ENCODE measurements at regions not wholly inside any gene's neighbourhood (a gene's known extent, or its start where the extent isn't known, plus 50 kb on each side); places are given as distances from the start of the nearest gene placed in this dataset.

- ChIA-PET POLR2A (no interaction called here), CTCF (no interaction called here)
- no peaks in the 10 kb centered on the region for H3K9me3 Mint-ChIP-seq
- intact Hi-C loops (cut with micrococcal nuclease), result loop anchor here (5.0 to 10.0 kb wide), 3 partner anchors 162 to 227 kb away; no protein-coding TSS in a partner anchor
- H3K27me3 Mint-ChIP-seq, result peaks cover 8% of the 10 kb centered on the region
- H3K4me1 Mint-ChIP-seq, result no peaks in the 10 kb centered on the region
- TF ChIP-seq, protein P1, sequence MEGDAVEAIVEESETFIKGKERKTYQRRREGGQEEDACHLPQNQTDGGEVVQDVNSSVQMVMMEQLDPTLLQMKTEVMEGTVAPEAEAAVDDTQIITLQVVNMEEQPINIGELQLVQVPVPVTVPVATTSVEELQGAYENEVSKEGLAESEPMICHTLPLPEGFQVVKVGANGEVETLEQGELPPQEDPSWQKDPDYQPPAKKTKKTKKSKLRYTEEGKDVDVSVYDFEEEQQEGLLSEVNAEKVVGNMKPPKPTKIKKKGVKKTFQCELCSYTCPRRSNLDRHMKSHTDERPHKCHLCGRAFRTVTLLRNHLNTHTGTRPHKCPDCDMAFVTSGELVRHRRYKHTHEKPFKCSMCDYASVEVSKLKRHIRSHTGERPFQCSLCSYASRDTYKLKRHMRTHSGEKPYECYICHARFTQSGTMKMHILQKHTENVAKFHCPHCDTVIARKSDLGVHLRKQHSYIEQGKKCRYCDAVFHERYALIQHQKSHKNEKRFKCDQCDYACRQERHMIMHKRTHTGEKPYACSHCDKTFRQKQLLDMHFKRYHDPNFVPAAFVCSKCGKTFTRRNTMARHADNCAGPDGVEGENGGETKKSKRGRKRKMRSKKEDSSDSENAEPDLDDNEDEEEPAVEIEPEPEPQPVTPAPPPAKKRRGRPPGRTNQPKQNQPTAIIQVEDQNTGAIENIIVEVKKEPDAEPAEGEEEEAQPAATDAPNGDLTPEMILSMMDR (IDR thresholded peaks at IDR 0.05), result no peak
- no peak for ATAC-seq (ENCODE audit: low read depth)
- H3K4me3 Mint-ChIP-seq, result no peak overlapping the region
- no peaks in the 10 kb centered on the region for H3K36me3 Mint-ChIP-seq (ENCODE audit: low read depth)
- no peak for DNase-seq
- H3K27ac Mint-ChIP-seq, result no peak overlapping the region
Observed at GRCh38 chr7:37514497-37514896, 65.8 kb upstream of the ELMO1 start.

- TF ChIP-seq, protein P1 (IDR thresholded peaks at IDR 0.05), result no peak
- ChIA-PET CTCF (no interaction called here), POLR2A (no interaction called here)
- DNase-seq, result no peak
- no peak overlapping the region for H3K27ac Mint-ChIP-seq
- no peaks in the 10 kb centered on the region for H3K36me3 Mint-ChIP-seq (ENCODE audit: low read depth)
- ATAC-seq (ENCODE audit: low read depth), result no peak
- H3K4me3 Mint-ChIP-seq, result no peak overlapping the region
- no peaks in the 10 kb centered on the region for H3K9me3 Mint-ChIP-seq
- peaks cover 10% of the 10 kb centered on the region for H3K27me3 Mint-ChIP-seq
- no peaks in the 10 kb centered on the region for H3K4me1 Mint-ChIP-seq
- intact Hi-C loops (cut with micrococcal nuclease), result loop anchor here (10.0 kb wide), 1 partner anchor 218 kb away; no protein-coding TSS in a partner anchor
Observed at GRCh38 chr7:37516664-37517063, 68.0 kb upstream of the ELMO1 start.

DNA sequence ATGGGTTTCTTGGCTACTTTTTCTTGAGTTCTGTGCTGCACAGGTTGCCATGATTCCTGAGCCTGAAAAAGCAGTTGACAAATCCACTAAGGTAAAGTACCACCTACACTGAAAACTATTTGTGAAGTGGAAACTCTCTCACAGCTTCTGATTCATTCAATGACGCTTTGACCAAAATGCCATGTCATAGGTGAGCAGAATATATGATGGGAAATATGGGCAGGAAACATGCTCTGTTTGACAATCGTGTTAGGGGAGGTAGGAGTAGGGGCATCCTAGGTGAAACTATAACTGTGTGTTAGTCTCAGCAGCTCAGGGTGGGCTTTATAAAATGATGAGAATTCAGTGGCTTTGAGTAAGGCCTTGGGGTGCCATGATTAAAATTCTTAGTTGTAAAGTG lies 69.6 kb upstream of the ELMO1 start:
- peaks cover 9% of the 10 kb centered on the region for H3K27me3 Mint-ChIP-seq
- intact Hi-C loops (cut with micrococcal nuclease), result loop anchor here (10.0 kb wide), 1 partner anchor 217 kb away; no protein-coding TSS in a partner anchor
- ATAC-seq (ENCODE audit: low read depth) (no peak), DNase-seq (no peak)
- no peaks in the 10 kb centered on the region for H3K36me3 Mint-ChIP-seq (ENCODE audit: low read depth)
- H3K9me3 Mint-ChIP-seq, result no peaks in the 10 kb centered on the region
- H3K4me1 Mint-ChIP-seq, result no peaks in the 10 kb centered on the region
- H3K27ac Mint-ChIP-seq, result no peak overlapping the region
- H3K4me3 Mint-ChIP-seq, result no peak overlapping the region
- CTCF ChIA-PET, result interaction anchor here (1.1 to 1.3 kb wide), 2 partner anchors 8 to 315 kb away, joined by 3 read pairs; no protein-coding TSS in a partner anchor
- TF ChIP-seq, protein P1 (IDR thresholded peaks at IDR 0.05), result no peak
- POLR2A ChIA-PET, result no interaction called here

- H3K4me3 Mint-ChIP-seq, result no peak overlapping the region
- intact Hi-C loops (cut with micrococcal nuclease), result no loop called here
- TF ChIP-seq, protein P1 (IDR thresholded peaks at IDR 0.05), result no peak
- no peak overlapping the region for H3K27ac Mint-ChIP-seq
- H3K4me1 Mint-ChIP-seq, result no peaks in the 10 kb centered on the region
- no peaks in the 10 kb centered on the region for H3K9me3 Mint-ChIP-seq
- CTCF ChIA-PET, result no interaction called here
- ATAC-seq (ENCODE audit: low read depth) (no peak), DNase-seq (no peak)
- H3K27me3 Mint-ChIP-seq, result peaks cover 9% of the 10 kb centered on the region
- no peaks in the 10 kb centered on the region for H3K36me3 Mint-ChIP-seq (ENCODE audit: low read depth)
- POLR2A ChIA-PET, result no interaction called here
Observed at GRCh38 chr7:37524056-37524455, 75.4 kb upstream of the ELMO1 start.

- POLR2A ChIA-PET, result no interaction called here
- H3K27me3 Mint-ChIP-seq, result peaks cover 6% of the 10 kb centered on the region
- ATAC-seq (ENCODE audit: low read depth) (no peak), DNase-seq (no peak)
- no peaks in the 10 kb centered on the region for H3K4me1 Mint-ChIP-seq
- no peaks in the 10 kb centered on the region for H3K9me3 Mint-ChIP-seq
- H3K36me3 Mint-ChIP-seq (ENCODE audit: low read depth), result no peaks in the 10 kb centered on the region
- H3K27ac Mint-ChIP-seq, result no peak overlapping the region
- intact Hi-C loops (cut with micrococcal nuclease), result no loop called here
- no peak overlapping the region for H3K4me3 Mint-ChIP-seq
- CTCF ChIA-PET, result no interaction called here
- TF ChIP-seq, protein P1 (IDR thresholded peaks at IDR 0.05), result no peak
Observed at GRCh38 chr7:37524797-37525196, 76.1 kb upstream of the ELMO1 start.
